Spleen (tissue), 7 donors: ENCODE measurements at regions not wholly inside any gene's neighbourhood (a gene's known extent, or its start where the extent isn't known, plus 50 kb on each side); places are given as distances from the start of the nearest gene placed in this dataset.

Source experiments
- CTCF ChIP-seq, 11 experiments: fragments of 200-600 bp in 7 of 11; fragments of 450-650 bp in 4 of 11; sonication (generic) in 4 of 11; IDR thresholded peaks in 8 of 11; conservative IDR thresholded peaks in 3 of 11; 1 replicate in 7 of 11; 2 replicates in 4 of 11; pipeline versions ENCODE4 v1.4.0 to v1.8.0; 2016 to 2021; ENCODE audit warnings: antibody characterized with exemption in 11 of 11, inconsistent platforms in 4 of 11, mild to moderate bottlenecking in 1 of 11
- POLR2A ChIP-seq, 3 donors: fragments of 450-650 bp; IDR thresholded peaks; one replicate each; pipeline ENCODE4 v1.5.1; 2017; ENCODE audit warnings: antibody characterized with exemption in 3 of 3, mild to moderate bottlenecking in 1 of 3
- donor health status: DM: no; HTN: no; CAD: no; lungs with moderate emphysema.
- donor health status: DM: no; HTN: no; CAD: no.
- donor health status: DM: no; HTN: no; CAD: no.

GRCh38 chr20:47868236-47868635 lies 83.0 kb upstream of the SULF2 start:
- no peak for TF ChIP-seq POLR2A (IDR thresholded peaks at IDR 0.05)
- TF ChIP-seq CTCF (IDR thresholded peaks at IDR 0.05 in 8 of 11, conservative IDR thresholded peaks at IDR 0.05 in 3 of 11) = no peak
